Coronary artery (tissue), 2 donors: ENCODE measurements at regions not wholly inside any gene's neighbourhood (a gene's known extent, or its start where the extent isn't known, plus 50 kb on each side); places are given as distances from the start of the nearest gene placed in this dataset.

Experiments
- DNase-seq: peaks from one replicate; pipeline ENCODE4 v3.0.0-alpha.2; 2017; ENCODE audit warnings: low spot score
- H3K27ac ChIP-seq, 2 donors: fragments of 200-600 bp; sonication (generic); one replicate each; pipeline ENCODE4 v1.5.1; 2016 to 2019
- H3K4me3 ChIP-seq: fragments of 200-600 bp; sonication (generic); 2 replicates; pipeline ENCODE4 v1.5.1; 2016; ENCODE audit warnings: mild to moderate bottlenecking, moderate library complexity
- CTCF ChIP-seq: fragments of 200-600 bp; sonication (generic); IDR thresholded peaks from one replicate; pipeline ENCODE4 v1.5.1; 2019; ENCODE audit warnings: antibody characterized with exemption

GRCh38 chr2:6482256-6482655, 383.5 kb downstream of the CMPK2 start:
- H3K4me3 ChIP-seq, result no peak overlapping the region
- no peak for TF ChIP-seq CTCF
- no peak for DNase-seq
- no peak overlapping the region for H3K27ac ChIP-seq

- no peak for TF ChIP-seq CTCF
- DNase-seq, result no peak
- Histone ChIP-seq H3K4me3 (no peak overlapping the region), H3K27ac (no peak overlapping the region)
These were observed 377.9 kb downstream of the CMPK2 start for GRCh38 chr2:6487765-6488164.

DNA sequence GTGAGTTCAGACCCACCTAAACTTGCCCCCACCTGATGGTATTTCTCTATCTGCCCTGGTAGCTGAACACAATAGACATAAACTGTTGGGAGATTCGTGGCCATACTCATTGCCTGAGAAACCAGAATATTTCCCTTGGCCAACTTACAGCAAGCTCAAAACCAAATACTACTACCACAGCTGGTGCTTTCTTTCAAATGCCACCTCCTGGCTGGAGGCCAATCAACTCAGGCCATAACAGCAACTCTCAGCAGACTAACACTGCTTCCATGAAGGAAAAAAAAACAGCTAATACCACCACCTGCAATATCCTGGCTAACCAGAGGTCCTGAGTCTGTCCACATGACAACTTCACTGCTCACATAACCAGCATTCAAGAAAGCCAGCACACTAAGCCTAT, 373.1 kb downstream of the CMPK2 start:
- TF ChIP-seq CTCF, result no peak
- Histone ChIP-seq H3K4me3 (no peak overlapping the region), H3K27ac (no peak overlapping the region)
- DNase-seq, result no peak

- TF ChIP-seq CTCF, result no peak
- Histone ChIP-seq H3K4me3 (no peak overlapping the region), H3K27ac (no peak overlapping the region)
- no peak for DNase-seq
These were observed 372.4 kb downstream of the CMPK2 start for GRCh38 chr2:6493266-6493665.

DNA sequence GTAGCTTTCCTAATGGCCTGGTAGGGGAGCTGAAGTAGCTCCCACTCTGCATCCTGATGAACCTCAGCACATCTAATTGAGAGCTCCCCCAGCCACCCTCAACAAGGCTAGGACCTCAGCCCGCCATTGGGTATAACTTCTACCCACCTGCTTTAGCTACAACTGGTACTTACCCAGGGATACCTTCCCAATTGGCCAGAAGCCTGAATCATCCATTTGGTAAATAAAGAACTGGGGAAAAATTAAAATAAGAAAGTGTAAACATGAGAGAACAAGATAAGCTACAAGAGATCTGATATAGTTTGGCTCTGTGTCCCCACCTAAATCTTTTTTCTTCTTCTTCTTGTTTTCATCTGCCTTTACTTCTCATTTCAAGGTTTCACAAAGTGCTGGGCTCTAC, 372.0 kb downstream of the CMPK2 start:
- TF ChIP-seq CTCF, result no peak
- no peak for DNase-seq
- H3K27ac ChIP-seq, result no peak overlapping the region
- H3K4me3 ChIP-seq, result no peak overlapping the region

DNA sequence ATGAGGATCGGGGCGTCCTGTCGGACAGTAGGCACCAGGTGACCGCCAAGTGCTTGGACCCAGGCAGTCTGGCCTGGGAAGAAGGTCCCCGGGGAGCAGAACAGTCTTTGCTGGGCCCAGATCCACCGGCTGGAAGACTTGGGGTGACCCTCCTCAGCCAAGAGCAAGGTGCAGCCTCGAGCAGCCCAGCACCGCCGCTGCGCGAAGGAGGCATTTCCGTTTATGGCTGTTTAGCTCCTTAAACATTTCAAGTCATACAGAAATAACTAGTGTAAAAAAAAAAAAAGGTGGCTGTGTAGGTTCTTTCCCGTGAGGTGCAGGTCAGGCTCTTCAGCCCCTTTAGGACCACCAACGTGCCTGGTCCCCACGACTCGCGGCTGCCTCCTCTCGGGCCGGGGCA, 370.2 kb downstream of the CMPK2 start:
- H3K27ac ChIP-seq, result no peak overlapping the region
- no peak for TF ChIP-seq CTCF
- no peak overlapping the region for H3K4me3 ChIP-seq
- no peak for DNase-seq

- H3K4me3 ChIP-seq, result no peak overlapping the region
- no peak for TF ChIP-seq CTCF
- DNase-seq, result no peak
- no peak overlapping the region for H3K27ac ChIP-seq
These were observed 369.3 kb downstream of the CMPK2 start for GRCh38 chr2:6496376-6496775.
